HG03175 (cell line): ENCODE measurements at regions not wholly inside any gene's neighbourhood (a gene's known extent, or its start where the extent isn't known, plus 50 kb on each side); places are given as distances from the start of the nearest gene placed in this dataset.
A peak's percentile ranks its signal among the peaks of the same experiment; 100 is the strongest.

Source experiments
- ATAC-seq: cut with Tn5 transposase; IDR thresholded peaks from one replicate; pipeline ENCODE4 v1.9.1; 2021; ENCODE audit warnings: mild to moderate bottlenecking, moderate library complexity; ENCODE audit not compliant: unreplicated experiment

- peak; percentile 62 for ATAC-seq
Measured at GRCh38 chr12:87280893-87281292, 748.3 kb downstream of the C12orf50 start.

- peak; percentile 92 for ATAC-seq
Measured at GRCh38 chr12:87280356-87280755, 748.8 kb downstream of the C12orf50 start.

GRCh38 chr12:87274594-87275245 is 754.5 kb downstream of the C12orf50 start:
- ATAC-seq: peak; percentile 88

GRCh38 chr12:87272851-87273250 is 756.4 kb downstream of the C12orf50 start:
- no peak for ATAC-seq

GRCh38 chr12:87270919-87271318 is 758.3 kb downstream of the C12orf50 start:
- ATAC-seq: no peak

GRCh38 chr12:87266305-87266704 is 762.9 kb downstream of the C12orf50 start:
- no peak for ATAC-seq

- no peak for ATAC-seq
Measured at GRCh38 chr12:87259391-87259790, 769.8 kb downstream of the C12orf50 start.

- ATAC-seq: no peak
Measured at GRCh38 chr12:87254381-87255030, 774.7 kb downstream of the C12orf50 start.

- ATAC-seq: no peak
Measured at GRCh38 chr12:87253157-87253556, 776.0 kb downstream of the C12orf50 start.

- ATAC-seq: no peak
Measured at GRCh38 chr12:87246726-87247125, 782.5 kb downstream of the C12orf50 start.

- ATAC-seq: no peak
Measured at GRCh38 chr12:87238466-87238865, 790.7 kb downstream of the C12orf50 start.

- ATAC-seq: no peak
Measured at GRCh38 chr12:87234898-87235297, 794.3 kb downstream of the C12orf50 start.

GRCh38 chr12:87233671-87234070 is 795.5 kb downstream of the C12orf50 start:
- ATAC-seq: no peak

- no peak for ATAC-seq
Measured at GRCh38 chr12:87231818-87232217, 797.4 kb downstream of the C12orf50 start.

- ATAC-seq: no peak
Measured at GRCh38 chr12:87230441-87230840, 798.8 kb downstream of the C12orf50 start.

GRCh38 chr12:87227162-87227561 is 802.0 kb downstream of the C12orf50 start:
- no peak for ATAC-seq

GRCh38 chr12:87217491-87217890 is 811.7 kb downstream of the C12orf50 start:
- no peak for ATAC-seq

GRCh38 chr12:87216436-87216835 is 812.8 kb downstream of the C12orf50 start:
- no peak for ATAC-seq

- no peak for ATAC-seq
Measured at GRCh38 chr12:87202189-87202588, 827.0 kb downstream of the C12orf50 start.

- ATAC-seq: no peak
Measured at GRCh38 chr12:87201598-87201997, 827.6 kb downstream of the C12orf50 start.

- ATAC-seq: no peak
Measured at GRCh38 chr12:87200289-87200979, 828.8 kb downstream of the C12orf50 start.

- ATAC-seq: no peak
Measured at GRCh38 chr12:87198181-87198580, 831.0 kb downstream of the C12orf50 start.
